ENCODE measurements at regions not wholly inside any gene's neighbourhood (a gene's known extent, or its start where the extent isn't known, plus 50 kb on each side); places are given as distances from the start of the nearest gene placed in this dataset.

DNA sequence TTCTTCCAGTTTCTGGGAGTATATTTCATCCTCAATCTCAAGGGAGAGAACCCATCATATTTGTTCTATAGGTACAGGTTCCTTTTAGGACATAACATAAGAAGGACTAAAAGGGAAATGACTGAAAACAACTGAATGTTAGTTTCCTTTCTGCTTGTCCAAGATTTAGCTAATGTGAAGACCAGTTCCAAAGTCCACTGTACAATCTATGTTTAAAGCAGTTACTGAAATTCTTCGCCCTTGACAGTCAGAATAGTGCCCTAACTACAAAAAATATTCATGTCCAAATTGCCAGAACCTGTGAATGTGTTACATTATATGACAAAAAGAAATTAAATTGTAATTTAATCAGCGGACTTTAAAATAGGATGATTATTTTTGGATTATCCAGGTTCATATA, 466.3 kb upstream of the SETBP1 start:
- TF ChIP-seq, protein P1, sequence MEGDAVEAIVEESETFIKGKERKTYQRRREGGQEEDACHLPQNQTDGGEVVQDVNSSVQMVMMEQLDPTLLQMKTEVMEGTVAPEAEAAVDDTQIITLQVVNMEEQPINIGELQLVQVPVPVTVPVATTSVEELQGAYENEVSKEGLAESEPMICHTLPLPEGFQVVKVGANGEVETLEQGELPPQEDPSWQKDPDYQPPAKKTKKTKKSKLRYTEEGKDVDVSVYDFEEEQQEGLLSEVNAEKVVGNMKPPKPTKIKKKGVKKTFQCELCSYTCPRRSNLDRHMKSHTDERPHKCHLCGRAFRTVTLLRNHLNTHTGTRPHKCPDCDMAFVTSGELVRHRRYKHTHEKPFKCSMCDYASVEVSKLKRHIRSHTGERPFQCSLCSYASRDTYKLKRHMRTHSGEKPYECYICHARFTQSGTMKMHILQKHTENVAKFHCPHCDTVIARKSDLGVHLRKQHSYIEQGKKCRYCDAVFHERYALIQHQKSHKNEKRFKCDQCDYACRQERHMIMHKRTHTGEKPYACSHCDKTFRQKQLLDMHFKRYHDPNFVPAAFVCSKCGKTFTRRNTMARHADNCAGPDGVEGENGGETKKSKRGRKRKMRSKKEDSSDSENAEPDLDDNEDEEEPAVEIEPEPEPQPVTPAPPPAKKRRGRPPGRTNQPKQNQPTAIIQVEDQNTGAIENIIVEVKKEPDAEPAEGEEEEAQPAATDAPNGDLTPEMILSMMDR (IDR thresholded peaks at IDR 0.05), result no peak
- no peak for TF ChIP-seq POLR2AphosphoS5 (IDR thresholded peaks at IDR 0.05)
- no peak for TF ChIP-seq POLR2A (IDR thresholded peaks at IDR 0.05)

All from transverse colon (tissue), 4 donors.